IPS DF 4.7 (cell line): ENCODE measurements at regions not wholly inside any gene's neighbourhood (a gene's known extent, or its start where the extent isn't known, plus 50 kb on each side); places are given as distances from the start of the nearest gene placed in this dataset.

Source experiments
- DNase-seq: peaks from one replicate; pipeline ENCODE4 v3.0.0-alpha.2; 2013; ENCODE audit warnings: low spot score; ENCODE audit errors: extremely low read depth

DNA sequence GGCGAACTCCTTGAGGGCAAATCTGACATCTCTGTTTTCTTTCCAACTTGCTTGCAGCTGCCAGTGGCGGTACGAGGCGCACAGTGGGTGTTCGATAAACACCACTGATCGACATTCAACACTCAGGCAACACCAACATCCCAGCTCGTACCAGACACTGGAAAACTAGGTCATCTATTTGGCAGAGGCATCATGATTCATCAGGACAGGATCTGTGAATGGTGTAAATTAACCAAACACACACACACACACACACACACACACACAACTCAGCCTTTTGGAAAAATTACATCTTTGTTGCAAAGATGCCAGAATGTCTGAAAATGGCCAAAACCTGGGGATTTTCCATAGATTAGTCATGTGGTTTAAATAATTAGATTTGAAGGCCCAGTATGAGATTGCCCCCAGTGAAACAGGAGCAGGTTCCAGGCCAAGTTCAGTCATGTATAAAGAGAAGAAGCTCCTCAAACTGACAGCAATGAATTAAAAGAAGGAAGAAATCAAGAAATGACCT lies 150.5 kb upstream of the NCKAP5 start:
- DNase-seq = no peak

DNA sequence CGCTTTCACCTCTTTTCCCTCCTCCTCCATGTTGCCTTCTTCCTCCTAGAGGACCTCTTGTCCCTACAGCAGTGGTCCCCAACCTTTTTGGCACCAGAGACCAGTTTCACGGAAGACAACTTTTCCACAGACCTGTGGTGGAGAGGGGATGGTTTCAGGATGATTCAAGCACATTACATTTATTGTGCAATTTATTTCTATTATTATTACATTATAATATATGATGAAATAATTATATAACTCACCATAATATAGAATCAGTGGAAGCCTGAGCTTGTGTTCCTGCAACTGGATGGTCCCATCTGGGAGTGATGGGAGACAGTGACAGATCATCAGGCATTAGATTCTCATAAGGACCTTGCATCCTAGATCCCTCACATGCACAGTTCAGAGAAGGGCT lies 152.2 kb upstream of the NCKAP5 start:
- no peak for DNase-seq

DNA sequence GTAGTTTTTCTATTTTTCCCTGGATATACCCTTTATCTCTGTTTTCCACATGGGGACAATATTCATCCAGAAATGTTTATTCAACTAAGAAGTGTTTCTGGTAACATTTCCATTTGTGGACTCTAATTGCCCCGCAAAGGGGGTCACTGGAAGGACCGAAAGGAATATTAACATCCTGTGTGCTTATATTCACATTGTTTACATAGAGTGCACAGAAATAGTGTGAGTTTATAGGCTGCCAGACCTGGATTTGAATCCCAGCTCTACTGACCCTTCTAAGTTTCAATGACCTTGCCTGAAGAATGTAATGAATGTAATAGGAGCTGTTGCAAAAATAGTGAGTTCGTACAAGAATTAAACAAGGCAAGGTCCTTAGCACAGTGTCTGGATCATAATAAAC lies 152.9 kb upstream of the NCKAP5 start:
- DNase-seq = no peak

DNA sequence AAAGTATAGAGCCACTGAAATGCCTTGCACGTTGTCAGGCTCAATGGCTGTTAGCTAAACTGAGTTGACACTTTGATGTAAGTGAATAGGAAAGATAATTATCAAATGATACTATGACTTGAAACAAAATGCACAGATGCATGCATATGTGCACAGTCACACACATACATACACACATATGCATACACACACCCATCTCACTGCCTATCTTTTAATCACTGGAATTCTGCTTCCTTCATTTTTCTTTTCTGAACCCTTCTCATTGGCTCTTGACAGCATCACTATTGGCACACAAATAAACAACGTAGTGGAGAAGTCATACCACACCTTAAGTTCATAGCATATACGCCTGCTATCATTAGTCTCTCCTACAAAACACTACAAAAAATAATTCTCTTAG lies 154.9 kb upstream of the NCKAP5 start:
- no peak for DNase-seq

DNA sequence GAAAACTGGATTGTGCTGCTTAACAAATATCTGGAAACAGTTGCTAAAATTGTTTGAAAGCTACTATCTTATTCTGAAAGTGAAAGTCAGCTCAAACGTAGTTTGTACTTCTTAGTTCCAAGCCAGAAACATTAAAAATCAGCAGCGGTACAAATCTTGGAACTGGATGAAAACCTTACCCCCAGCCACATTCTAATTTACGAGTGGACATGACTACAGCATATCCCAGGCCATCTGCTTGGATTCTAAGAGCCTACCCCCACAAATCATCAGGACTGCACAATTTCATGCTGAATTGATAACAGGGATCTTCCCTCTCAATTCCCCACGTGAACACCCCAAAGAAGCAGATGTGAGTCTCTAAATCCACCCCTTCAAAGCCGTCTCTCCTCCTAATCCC lies 158.7 kb upstream of the NCKAP5 start:
- DNase-seq = no peak

DNA sequence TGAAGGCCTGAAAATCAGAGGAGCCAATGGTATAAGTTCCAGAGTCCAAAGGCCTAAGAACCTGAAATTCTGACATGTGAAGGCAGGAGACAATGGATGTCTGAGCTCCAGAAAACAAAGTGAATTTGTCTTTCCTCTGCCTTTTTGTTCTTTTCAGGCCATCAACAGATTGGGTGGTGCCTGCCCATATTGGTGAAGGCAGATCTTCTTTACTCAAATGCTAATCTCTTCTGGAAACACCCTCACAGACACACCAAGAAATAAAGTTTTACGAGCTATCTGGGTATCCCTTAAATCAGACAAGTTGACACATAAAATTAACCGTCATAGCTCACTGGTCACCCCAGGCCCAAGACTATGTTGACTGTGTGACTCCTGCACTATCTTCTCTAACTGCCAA lies 163.8 kb upstream of the NCKAP5 start:
- DNase-seq = no peak

DNA sequence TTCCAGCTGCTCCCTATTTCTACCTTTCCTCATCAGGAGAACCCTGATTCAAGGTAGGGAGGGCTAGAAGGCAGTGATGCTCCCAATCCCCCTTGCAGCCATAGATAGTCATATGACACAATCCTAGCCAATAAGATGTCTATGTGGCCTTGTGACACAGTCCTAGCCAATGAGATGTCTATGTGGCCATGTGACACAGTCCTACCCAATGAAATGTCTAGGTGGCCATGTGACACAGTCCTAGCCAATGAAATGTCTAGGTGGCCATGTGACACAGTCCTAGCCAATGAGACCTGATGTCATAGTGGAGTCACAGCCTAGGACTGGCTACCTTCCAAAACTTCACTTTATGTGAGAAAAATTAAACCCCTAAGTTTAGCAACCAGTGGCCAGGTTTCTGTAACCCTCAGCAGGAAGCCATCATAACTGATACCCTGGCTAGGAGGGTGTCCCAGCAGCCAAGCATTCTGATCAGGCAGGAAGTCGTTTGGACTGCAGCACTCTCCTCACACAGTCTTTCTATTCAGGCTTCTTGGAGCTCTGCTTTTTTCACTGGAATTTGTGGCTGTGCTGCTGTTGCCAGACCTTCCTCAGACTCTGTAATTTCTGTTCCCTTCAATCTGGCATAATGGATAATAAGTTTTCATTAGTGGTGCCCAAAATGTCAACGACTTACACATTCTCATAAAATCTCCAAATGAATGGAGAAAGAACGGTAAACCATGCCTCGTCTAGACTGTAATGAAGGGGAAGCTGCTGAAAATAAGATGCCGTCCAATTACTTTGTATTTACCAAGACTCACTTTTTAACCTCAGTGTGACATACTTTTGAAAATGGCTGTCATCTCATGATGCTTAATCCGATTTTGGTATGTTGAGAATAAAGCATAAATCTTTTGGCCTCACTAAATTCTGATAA lies 165.0 kb upstream of the NCKAP5 start:
- no peak for DNase-seq

DNA sequence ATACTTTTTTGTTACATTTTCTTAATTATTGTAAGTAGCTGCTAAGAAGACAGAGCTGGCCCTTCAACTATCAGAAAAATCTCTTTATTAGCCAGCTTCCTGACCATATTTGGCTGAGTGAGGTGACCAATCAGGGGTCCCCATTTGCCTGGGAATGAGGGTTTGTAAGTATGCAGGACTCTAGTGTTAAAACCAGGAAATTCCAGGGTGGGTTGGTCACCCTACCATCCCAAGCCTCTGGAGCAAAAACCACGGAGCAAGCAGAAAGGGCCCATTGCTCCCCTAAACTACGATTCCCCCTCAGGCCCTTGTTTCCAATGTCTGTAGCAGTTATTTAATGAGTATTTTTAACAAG lies 165.6 kb upstream of the NCKAP5 start:
- no peak for DNase-seq

DNA sequence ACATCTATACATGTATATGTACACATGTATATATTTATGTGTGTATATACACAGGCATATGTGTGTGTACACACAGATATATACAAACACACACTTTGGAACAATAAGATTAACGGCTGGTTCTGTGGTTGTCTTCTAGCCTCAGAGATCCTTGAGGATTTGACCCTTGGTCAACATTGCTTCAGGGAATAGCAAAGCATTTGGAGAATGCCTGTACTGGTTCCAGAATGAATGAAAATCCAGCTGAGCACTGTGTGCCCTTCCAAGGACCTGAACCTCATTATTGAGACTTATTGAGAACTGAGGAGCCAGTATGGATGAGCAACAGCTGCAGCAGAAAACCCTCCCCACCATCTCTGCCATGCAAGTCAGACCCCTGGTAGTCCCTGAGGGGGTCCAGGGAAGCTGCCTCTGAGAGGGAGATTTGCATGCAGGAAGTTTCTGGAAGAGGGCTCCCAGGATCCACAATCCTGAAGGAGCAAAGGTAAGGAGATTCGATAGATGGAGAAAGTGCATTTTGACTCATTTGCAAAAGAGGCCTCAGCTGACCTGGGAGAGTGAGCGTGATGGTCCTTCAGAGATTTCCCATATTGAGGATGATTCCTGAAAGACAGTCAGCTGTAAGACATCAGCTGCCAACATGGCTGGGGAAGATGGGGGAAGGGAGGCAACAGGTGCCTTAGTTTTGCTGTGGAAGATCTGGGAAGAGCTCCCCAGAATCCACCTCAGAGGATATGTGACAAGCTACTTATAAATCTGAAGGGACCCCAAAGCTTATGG lies 166.6 kb upstream of the NCKAP5 start:
- DNase-seq = no peak

DNA sequence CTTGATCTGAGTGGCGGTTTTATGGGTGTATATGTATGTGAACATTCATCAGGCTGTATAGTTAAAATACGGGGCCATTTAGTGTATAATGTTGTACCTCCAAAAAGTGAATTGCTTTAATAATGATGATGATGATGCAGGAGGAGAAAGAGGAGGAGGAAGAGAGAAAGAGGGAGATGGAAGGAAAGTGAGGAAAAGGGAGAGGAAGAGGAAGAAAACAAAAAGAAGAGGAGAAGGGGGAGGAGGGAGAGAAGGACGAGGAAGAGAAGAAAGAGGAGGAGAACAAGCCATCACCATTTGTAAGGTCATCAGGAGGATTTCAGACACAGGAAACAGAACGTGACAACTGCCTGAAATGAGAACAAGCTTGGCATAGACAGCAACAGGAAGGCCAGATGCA lies 168.4 kb upstream of the NCKAP5 start:
- no peak for DNase-seq

DNA sequence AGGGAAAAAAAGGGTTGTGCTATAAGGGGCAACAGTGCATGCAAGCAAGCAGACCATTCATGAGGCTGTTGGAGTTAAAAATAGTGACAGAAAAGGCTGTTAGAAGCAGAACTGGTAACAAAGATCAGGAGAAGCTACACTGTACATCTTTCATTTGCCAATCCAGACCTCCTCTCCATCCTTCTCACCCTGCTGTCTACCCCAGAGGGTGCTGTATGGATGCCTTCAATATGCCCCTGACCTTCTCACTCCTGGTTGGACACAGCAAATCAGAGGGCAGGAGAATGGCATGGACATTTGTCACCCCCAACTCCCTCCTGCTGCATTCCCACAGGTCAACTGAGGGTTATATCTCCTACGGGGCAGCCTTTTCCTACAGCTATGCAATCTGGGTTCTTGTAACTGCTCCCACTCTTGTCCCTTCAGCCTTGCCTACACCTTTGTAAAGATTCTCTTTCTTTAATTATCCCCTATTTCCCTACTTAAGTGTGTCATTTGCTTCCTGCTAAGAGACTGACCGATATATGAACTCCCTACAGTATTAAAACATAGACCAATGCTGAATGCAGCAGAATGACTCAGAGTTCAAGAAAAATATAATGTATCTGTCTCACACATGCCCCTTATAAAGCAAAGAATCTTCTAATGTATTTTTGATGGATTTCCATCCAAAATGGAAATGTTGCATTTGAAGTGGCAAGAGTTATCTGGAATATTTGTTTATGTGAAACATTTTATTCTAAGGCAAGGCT lies 169.2 kb upstream of the NCKAP5 start:
- DNase-seq = no peak

DNA sequence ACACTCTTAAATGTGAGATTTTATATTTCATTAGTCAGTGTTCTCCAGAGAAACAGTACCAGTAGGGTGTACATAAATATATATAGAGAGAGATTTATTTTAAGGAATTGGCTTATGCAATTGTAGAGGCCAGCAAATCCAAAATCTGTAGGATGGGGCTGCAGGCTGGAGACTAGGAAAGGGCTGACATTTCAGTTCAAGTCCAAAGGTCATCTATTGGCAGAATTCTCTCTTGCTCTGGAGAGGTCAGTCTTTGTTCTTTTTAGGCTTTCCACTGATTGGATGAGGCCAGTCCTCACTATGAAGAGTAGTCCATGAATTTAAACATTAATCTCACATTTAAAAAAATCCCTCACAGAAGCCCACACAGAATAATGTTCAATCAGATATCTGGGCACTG lies 170.8 kb upstream of the NCKAP5 start:
- DNase-seq = no peak

DNA sequence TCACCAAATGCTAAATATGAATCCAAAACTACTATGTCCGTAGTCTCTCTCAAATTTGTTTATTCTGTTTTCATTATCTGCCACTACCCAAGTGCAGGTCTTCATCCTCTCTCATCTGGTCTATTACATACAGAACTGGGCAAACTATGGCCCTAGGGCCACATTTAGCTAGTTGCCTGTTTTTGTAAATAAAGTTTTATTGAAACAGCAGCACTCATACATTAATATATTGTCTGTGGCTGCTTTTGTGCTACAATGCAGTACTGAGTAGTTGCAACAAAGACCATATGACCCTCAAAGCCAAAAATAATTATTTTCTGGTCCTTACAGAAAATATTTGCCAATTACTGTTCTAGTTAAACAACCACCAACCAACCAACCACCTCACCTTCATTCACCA lies 172.2 kb upstream of the NCKAP5 start:
- no peak for DNase-seq

DNA sequence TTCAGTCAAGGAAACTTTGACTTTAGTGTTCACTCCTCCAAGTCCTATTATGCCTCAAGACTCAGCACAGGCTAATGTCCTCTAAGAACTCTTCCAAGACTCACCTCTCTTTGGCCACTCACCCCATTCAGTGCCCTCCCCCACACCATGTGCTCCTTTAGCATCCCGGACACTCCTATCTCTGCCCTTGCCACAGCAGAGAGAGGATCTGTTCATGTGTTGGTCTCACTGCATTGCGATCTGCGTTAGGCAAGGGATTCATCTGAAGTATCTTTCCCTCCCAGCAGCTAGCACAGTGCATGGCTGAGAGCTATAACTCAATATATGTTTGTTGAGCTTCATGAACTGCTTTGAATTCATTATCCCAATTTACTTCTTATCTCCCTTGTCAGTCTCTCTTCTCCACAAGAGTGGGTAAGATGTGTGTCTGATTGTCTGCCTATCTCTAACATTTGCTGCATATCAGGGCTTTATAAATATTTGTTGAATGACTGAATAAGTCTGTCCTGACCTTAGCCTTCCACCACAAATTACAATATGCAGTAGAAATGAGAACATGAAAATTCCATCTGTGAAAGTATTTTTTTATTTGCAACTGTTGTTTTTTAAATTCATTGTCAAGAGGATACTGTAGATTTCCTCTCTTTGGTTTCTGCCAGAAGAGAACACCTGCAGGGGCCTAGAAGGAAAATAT lies 179.9 kb upstream of the NCKAP5 start:
- no peak for DNase-seq

DNA sequence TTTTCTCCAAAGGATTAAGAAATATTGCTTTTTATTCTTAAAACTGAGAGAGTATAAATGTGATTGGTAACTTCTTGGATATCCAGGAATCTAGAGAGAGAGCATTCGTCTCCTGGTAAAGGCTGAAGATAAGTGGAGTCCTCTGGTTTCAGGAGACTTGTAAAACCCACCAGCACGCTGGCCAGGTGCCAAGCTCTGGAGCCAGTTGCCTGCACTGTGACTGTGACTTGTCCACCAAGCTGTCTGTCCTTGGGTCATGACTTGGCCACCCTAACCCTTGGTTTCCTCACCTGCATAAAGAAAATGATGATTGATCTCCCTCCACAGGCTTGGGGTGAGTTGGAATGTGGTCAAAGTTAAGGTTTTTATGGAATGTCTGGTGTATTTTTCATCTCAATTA lies 185.4 kb upstream of the NCKAP5 start:
- DNase-seq = no peak

DNA sequence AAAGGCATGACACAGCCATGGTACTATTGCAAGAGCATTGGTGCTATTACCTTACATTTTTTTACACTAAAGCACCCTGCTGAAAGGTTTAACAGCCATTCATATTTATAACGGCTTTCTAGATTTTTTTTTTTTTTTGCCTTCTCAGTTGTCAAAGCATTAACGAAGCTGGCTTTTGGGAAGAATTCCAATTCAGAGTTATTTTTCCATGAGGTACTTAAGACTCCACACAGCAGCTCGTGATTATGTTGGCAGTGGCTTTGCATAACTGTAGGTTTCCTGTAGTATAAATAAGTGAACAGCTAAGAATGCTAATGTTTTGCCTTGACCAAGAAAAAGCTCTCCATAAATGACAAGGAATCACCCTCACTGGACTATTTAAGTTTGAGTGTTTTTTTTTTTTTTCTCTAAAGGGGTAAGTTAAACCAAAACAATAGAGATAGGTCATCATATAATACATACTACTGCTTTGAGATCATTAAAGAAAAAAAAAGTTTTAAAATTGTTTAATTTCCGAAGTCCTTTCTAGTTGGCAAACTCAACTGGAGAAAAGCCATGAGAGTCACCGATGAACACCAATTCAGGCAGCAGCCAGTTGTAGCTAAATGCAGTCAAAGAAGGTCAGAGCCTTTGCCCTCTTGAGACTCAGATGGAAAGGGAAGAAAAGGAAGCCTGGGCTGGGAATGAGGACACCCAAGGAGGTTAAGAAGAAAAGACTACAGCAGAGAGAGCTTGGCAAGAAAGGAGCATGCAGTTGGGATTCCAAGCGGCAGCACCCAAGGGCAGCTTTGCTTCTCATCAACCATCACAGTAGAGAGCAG lies 187.4 kb upstream of the NCKAP5 start:
- no peak for DNase-seq

DNA sequence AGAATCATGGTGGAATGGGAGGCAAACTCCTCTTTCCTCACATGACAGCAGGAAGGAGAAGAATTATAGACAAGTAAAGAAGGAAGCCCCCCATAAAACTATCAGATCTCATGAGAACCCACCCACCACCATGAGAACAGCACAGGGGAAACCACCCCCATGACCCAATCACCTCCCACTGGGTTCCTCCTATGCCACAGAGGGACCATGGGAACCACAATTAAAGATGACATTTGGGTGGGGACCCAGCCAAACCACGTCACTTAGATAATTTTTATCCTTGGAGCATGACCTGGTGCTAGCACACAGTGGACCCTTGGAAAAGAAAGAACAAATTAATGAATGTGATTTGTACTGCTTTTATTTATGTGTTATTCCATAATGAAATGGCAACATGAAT lies 188.6 kb upstream of the NCKAP5 start:
- no peak for DNase-seq

DNA sequence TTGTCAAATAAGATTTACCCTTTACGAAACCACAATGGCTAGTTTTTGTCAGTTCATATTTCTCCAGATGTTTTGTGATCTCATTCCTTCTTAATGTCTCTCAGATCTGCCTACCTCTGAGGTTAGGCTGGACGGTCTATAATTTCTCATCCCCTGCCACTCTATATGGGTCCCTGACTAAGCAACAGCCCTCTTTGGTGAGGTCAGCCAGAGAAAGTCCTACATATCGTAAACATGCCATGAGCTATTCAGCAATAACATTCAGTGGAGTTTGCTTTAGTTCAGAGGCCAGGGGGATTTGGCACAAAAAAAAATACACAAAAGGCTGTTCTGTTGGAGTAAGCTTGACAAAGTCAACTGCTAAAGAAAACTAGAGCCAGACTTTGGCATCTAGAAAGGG lies 192.1 kb upstream of the NCKAP5 start:
- DNase-seq = no peak

DNA sequence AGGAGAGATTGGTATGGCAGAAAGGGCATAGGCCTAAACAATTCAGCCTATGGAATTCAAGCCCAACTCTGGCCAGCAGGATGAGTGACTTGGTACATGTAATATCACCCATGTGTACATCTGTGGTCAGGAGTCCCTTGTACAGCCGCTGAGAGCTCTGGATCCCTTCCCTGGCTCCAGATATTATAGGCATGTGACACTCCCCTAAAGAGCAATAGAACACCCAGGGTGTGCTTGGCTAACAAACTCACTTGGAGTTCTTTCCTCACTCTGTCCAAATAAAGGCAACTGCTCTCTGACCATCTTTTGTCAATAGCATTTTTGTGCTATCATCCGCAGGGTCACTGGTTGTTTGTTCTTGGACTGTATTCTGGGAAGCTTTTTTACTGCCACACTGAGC lies 197.4 kb upstream of the NCKAP5 start:
- no peak for DNase-seq

DNA sequence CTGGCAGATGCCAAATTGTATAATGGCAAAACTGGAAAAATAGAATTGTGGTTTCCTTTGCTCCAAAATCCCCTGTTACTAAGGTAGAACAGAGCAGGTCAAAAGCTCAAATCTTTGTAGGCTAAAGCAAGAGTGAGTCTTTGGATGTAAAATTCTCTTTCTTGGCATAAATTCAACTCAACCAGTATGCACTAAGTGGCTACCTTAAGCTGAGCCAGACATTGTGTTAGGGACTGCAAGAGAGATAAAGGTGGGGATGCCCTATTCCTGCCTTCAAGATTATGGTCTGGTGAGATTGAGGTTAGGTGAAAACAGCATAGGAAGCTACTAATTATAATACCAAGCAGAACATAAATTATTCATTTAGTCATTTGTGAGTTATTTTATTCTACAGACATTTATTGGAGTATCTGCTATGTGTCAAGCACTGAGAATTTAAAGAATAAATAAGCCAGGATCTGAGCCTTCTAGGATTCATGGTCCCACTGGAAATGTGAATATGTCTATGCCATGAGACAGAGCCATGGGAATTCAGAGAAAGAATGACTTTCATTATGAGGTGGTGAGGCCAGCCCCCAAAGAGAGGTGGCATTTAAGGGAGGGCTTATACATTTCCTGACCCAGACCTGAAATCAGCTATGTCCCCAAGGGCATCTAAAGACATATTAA lies 198.0 kb upstream of the NCKAP5 start:
- DNase-seq = no peak
